ENCODE measurements at regions not wholly inside any gene's neighbourhood (a gene's known extent, or its start where the extent isn't known, plus 50 kb on each side); places are given as distances from the start of the nearest gene placed in this dataset.

DNA sequence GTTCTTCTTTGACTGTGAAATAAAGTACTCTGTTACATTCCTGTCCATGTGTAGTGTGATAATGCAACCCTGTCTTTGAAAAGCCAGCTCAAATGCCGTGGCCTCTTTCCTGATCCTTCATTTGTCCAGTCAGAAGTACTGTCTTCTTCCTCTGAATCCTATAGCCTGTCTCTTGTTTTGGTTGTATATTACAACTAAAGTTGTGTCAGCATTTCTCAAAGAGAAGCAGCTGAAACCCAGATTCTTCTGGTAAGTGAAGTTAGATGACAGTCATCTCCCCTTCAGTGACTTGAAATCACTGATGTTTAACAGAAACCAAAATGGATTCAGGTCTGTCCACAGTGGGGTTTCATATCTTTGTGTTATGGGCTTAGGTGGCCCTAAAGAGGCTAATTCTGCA is 196.2 kb downstream of the PCSK1 start (continued):
- TF ChIP-seq, protein P1, sequence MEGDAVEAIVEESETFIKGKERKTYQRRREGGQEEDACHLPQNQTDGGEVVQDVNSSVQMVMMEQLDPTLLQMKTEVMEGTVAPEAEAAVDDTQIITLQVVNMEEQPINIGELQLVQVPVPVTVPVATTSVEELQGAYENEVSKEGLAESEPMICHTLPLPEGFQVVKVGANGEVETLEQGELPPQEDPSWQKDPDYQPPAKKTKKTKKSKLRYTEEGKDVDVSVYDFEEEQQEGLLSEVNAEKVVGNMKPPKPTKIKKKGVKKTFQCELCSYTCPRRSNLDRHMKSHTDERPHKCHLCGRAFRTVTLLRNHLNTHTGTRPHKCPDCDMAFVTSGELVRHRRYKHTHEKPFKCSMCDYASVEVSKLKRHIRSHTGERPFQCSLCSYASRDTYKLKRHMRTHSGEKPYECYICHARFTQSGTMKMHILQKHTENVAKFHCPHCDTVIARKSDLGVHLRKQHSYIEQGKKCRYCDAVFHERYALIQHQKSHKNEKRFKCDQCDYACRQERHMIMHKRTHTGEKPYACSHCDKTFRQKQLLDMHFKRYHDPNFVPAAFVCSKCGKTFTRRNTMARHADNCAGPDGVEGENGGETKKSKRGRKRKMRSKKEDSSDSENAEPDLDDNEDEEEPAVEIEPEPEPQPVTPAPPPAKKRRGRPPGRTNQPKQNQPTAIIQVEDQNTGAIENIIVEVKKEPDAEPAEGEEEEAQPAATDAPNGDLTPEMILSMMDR (IDR thresholded peaks at IDR 0.05), result no peak
- TF ChIP-seq, protein P2, sequence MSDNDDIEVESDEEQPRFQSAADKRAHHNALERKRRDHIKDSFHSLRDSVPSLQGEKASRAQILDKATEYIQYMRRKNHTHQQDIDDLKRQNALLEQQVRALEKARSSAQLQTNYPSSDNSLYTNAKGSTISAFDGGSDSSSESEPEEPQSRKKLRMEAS (IDR thresholded peaks at IDR 0.05; ENCODE audit: low read depth), result no peak
- no peak for TF ChIP-seq RAD21 (IDR thresholded peaks at IDR 0.05; ENCODE audit: low read length)
- no peak for TF ChIP-seq EZH2phosphoT487 (IDR thresholded peaks at IDR 0.05; ENCODE audit: borderline replicate concordance, low read depth)
- TF ChIP-seq POLR2AphosphoS5 (IDR thresholded peaks at IDR 0.05; ENCODE audit: low read depth, low read length), result no peak
- TF ChIP-seq JUND (IDR thresholded peaks at IDR 0.05), result no peak
- no peak for TF ChIP-seq EP300 (IDR thresholded peaks at IDR 0.05; ENCODE audit: borderline replicate concordance in 1 of 2, low read depth in 1 of 2, low read length in 1 of 2)
- TF ChIP-seq, protein P3, sequence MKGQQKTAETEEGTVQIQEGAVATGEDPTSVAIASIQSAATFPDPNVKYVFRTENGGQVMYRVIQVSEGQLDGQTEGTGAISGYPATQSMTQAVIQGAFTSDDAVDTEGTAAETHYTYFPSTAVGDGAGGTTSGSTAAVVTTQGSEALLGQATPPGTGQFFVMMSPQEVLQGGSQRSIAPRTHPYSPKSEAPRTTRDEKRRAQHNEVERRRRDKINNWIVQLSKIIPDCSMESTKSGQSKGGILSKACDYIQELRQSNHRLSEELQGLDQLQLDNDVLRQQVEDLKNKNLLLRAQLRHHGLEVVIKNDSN (IDR thresholded peaks at IDR 0.05; ENCODE audit: borderline replicate concordance, low read depth), result no peak
- TF ChIP-seq, protein P4, sequence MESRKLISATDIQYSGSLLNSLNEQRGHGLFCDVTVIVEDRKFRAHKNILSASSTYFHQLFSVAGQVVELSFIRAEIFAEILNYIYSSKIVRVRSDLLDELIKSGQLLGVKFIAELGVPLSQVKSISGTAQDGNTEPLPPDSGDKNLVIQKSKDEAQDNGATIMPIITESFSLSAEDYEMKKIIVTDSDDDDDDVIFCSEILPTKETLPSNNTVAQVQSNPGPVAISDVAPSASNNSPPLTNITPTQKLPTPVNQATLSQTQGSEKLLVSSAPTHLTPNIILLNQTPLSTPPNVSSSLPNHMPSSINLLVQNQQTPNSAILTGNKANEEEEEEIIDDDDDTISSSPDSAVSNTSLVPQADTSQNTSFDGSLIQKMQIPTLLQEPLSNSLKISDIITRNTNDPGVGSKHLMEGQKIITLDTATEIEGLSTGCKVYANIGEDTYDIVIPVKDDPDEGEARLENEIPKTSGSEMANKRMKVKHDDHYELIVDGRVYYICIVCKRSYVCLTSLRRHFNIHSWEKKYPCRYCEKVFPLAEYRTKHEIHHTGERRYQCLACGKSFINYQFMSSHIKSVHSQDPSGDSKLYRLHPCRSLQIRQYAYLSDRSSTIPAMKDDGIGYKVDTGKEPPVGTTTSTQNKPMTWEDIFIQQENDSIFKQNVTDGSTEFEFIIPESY (IDR thresholded peaks at IDR 0.05; ENCODE audit: borderline replicate concordance, low read depth), result no peak
- TF ChIP-seq YY1 (IDR thresholded peaks at IDR 0.05; ENCODE audit: low read depth), result no peak

DNA sequence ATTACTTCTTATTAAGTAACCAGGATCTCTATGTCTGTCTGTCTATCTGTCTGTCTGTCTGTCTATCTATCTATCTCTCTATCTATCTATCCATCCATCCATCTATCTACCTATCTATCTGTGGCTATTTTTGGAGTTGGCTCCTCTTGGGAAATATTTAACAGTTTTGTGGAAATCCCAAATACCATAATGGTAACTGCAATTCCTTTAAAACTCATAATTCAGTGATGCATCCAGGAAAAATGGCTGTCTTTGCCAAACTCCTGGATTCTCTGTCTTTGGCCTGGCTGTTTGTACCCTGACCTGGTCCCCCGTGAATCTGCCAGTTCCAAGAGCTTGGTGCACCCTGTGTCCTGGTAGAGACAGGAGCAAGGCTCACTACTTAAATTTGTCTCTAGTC is 197.0 kb downstream of the PCSK1 start:
- H3K27ac ChIP-seq (ENCODE audit: low read depth in 2 of 2, low read length in 1 of 2), result peak overlapping the region in 1 of 2 experiments; percentile 5; a peak in 1 of 4 replicates
- DNase-seq, result no peak
- no peaks in the 10 kb centered on the region for H3K27me3 ChIP-seq (ENCODE audit: insufficient read depth)
- CTCF ChIA-PET, result no interaction called here
- H3F3A ChIP-seq (replicated peaks; ENCODE audit: insufficient read depth), result no peaks in the 10 kb centered on the region
- no peak overlapping the region for H3K4me2 ChIP-seq
- H3K4me3 ChIP-seq (ENCODE audit: low read depth in 2 of 2, low read length in 1 of 2), result no peak overlapping the region
- no peaks in the 10 kb centered on the region for H3K79me2 ChIP-seq (ENCODE audit: insufficient read depth)
- H3K36me3 ChIP-seq (replicated peaks in 1 of 2; ENCODE audit: control insufficient read depth in 1 of 2, insufficient read depth in 2 of 2, low read length in 1 of 2), result no peaks in the 10 kb centered on the region
- no peak overlapping the region for H2AFZ ChIP-seq (ENCODE audit: low read depth)
- no peaks in the 10 kb centered on the region for H3K9me3 ChIP-seq
- no peaks in the 10 kb centered on the region; a peak in 1 of 4 replicates for H3K4me1 ChIP-seq (ENCODE audit: control insufficient read depth in 1 of 2, insufficient read depth in 2 of 2, low read depth in 1 of 2, low read length in 1 of 2)
- H3K9ac ChIP-seq, result no peak overlapping the region
- no peaks in the 10 kb centered on the region for H4K20me1 ChIP-seq (ENCODE audit: insufficient read depth)
- WGBS (ENCODE audit: low lambda C conversion rate), result 88% methylated on average over 1 of the region's 1 CpG
- POLR2A ChIA-PET, result no interaction called here
- TF ChIP-seq TAF1 (IDR thresholded peaks at IDR 0.05; ENCODE audit: borderline replicate concordance, low read depth, low read length), result no peak
- TF ChIP-seq, protein P5, sequence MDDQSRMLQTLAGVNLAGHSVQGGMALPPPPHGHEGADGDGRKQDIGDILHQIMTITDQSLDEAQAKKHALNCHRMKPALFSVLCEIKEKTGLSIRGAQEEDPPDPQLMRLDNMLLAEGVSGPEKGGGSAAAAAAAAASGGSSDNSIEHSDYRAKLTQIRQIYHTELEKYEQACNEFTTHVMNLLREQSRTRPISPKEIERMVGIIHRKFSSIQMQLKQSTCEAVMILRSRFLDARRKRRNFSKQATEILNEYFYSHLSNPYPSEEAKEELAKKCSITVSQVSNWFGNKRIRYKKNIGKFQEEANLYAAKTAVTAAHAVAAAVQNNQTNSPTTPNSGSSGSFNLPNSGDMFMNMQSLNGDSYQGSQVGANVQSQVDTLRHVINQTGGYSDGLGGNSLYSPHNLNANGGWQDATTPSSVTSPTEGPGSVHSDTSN (IDR thresholded peaks at IDR 0.05), result peak; percentile 23; the same call in 1 of the 2 replicates
- TF ChIP-seq NFIC (IDR thresholded peaks at IDR 0.05; ENCODE audit: borderline replicate concordance), result peak; percentile 19; the same call in 1 of the 2 replicates
- peak in 1 of 2 experiments; percentile 24; a peak in 1 of 4 replicates for TF ChIP-seq EP300 (IDR thresholded peaks at IDR 0.05; ENCODE audit: borderline replicate concordance in 1 of 2, low read depth in 1 of 2, low read length in 1 of 2)
- no peak for TF ChIP-seq GATA2 (CRISPR knock-in tag; IDR thresholded peaks at IDR 0.05)
- no peak for TF ChIP-seq MXI1 (IDR thresholded peaks at IDR 0.05; ENCODE audit: low read depth, low read length)
- no peak for TF ChIP-seq EZH2phosphoT487 (IDR thresholded peaks at IDR 0.05; ENCODE audit: borderline replicate concordance, low read depth)
- TF ChIP-seq, protein P6, sequence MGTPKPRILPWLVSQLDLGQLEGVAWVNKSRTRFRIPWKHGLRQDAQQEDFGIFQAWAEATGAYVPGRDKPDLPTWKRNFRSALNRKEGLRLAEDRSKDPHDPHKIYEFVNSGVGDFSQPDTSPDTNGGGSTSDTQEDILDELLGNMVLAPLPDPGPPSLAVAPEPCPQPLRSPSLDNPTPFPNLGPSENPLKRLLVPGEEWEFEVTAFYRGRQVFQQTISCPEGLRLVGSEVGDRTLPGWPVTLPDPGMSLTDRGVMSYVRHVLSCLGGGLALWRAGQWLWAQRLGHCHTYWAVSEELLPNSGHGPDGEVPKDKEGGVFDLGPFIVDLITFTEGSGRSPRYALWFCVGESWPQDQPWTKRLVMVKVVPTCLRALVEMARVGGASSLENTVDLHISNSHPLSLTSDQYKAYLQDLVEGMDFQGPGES (IDR thresholded peaks at IDR 0.05; ENCODE audit: low read depth, low read length), result no peak
- TF ChIP-seq MEF2A (IDR thresholded peaks at IDR 0.05; ENCODE audit: borderline replicate concordance, low read depth), result peak; percentile 54; the same call in 1 of the 2 replicates
- TF ChIP-seq FOSL2 (IDR thresholded peaks at IDR 0.05; ENCODE audit: borderline replicate concordance, low read depth), result no peak
- TF ChIP-seq POLR2AphosphoS5 (IDR thresholded peaks at IDR 0.05; ENCODE audit: low read depth, low read length), result no peak
- no peak for TF ChIP-seq TEAD4 (IDR thresholded peaks at IDR 0.05; ENCODE audit: borderline replicate concordance, insufficient read depth)
- TF ChIP-seq, protein P7, sequence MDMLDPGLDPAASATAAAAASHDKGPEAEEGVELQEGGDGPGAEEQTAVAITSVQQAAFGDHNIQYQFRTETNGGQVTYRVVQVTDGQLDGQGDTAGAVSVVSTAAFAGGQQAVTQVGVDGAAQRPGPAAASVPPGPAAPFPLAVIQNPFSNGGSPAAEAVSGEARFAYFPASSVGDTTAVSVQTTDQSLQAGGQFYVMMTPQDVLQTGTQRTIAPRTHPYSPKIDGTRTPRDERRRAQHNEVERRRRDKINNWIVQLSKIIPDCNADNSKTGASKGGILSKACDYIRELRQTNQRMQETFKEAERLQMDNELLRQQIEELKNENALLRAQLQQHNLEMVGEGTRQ (IDR thresholded peaks at IDR 0.05; ENCODE audit: borderline replicate concordance, low read depth, low read length), result no peak
- TF ChIP-seq JUND (IDR thresholded peaks at IDR 0.05), result 0 out of 2 replicates have a peak, but pooled peaks have one; percentile 20
- no peaks in the 10 kb centered on the region for H3K9me2 ChIP-seq

Data from SK-N-SH (cell line).